Stimulated activated memory B cell treated with anti-CD40 and anti-IgM and Interleukin-4, amounts not matched to agents 10 μg/mL and 1 μg/mL and 100 μg/mL, for 72 hours (primary cell): ENCODE measurements at regions not wholly inside any gene's neighbourhood (a gene's known extent, or its start where the extent isn't known, plus 50 kb on each side); places are given as distances from the start of the nearest gene placed in this dataset.
A peak's percentile ranks its signal among the peaks of the same experiment; 100 is the strongest.

Experiments
- ATAC-seq: fragments of 150-1000 bp; cut with Tn5 transposase; 2 replicates; pipeline ENCODE4 v1.10.0; 2021
- H3K27ac Mint-ChIP-seq: one replicate; pipeline ENCODE4 v1.8.0; 2022; ENCODE audit warnings: mild to moderate bottlenecking, mixed read lengths
- H3K27me3 Mint-ChIP-seq: one replicate; pipeline ENCODE4 v1.8.0; 2022; ENCODE audit warnings: mixed read lengths
- H3K36me3 Mint-ChIP-seq: one replicate; pipeline ENCODE4 v1.8.0; 2022; ENCODE audit warnings: mixed read lengths
- H3K4me1 Mint-ChIP-seq: one replicate; pipeline ENCODE4 v1.8.0; 2022; ENCODE audit warnings: mixed read lengths
- H3K4me3 Mint-ChIP-seq: one replicate; pipeline ENCODE4 v1.8.0; 2022; ENCODE audit warnings: mild to moderate bottlenecking, moderate library complexity, mixed read lengths
- H3K9me3 Mint-ChIP-seq: one replicate; pipeline ENCODE4 v1.8.0; 2022; ENCODE audit warnings: mixed read lengths

- Mint-ChIP-seq H3K4me1 (no peaks in the 10 kb centered on the region), H3K9me3 (no peaks in the 10 kb centered on the region), H3K4me3 (no peak overlapping the region), H3K27ac (no peak overlapping the region), H3K27me3 (no peaks in the 10 kb centered on the region), H3K36me3 (no peaks in the 10 kb centered on the region)
- ATAC-seq: no peak
Measured at GRCh38 chr6:85125526-85125925, 324.4 kb upstream of the NT5E start.

- H3K4me1 Mint-ChIP-seq: no peaks in the 10 kb centered on the region
- no peaks in the 10 kb centered on the region for H3K9me3 Mint-ChIP-seq
- H3K27ac Mint-ChIP-seq: no peak overlapping the region
- H3K27me3 Mint-ChIP-seq: no peaks in the 10 kb centered on the region
- H3K4me3 Mint-ChIP-seq: no peak overlapping the region
- no peak for ATAC-seq
- no peaks in the 10 kb centered on the region for H3K36me3 Mint-ChIP-seq
Measured at GRCh38 chr6:85124472-85125354, 325.2 kb upstream of the NT5E start.

GRCh38 chr6:85121158-85121557 is 328.7 kb upstream of the NT5E start:
- Mint-ChIP-seq H3K9me3 (no peaks in the 10 kb centered on the region), H3K36me3 (no peaks in the 10 kb centered on the region), H3K4me1 (no peaks in the 10 kb centered on the region), H3K27ac (no peak overlapping the region), H3K4me3 (no peak overlapping the region), H3K27me3 (no peaks in the 10 kb centered on the region)
- no peak for ATAC-seq

- Mint-ChIP-seq H3K27ac (no peak overlapping the region), H3K4me1 (no peaks in the 10 kb centered on the region), H3K27me3 (no peaks in the 10 kb centered on the region), H3K4me3 (no peak overlapping the region), H3K9me3 (no peaks in the 10 kb centered on the region), H3K36me3 (no peaks in the 10 kb centered on the region)
- ATAC-seq: no peak
Measured at GRCh38 chr6:85118652-85119235, 331.1 kb upstream of the NT5E start.

GRCh38 chr6:85118233-85118632 is 331.6 kb upstream of the NT5E start:
- Mint-ChIP-seq H3K9me3 (no peaks in the 10 kb centered on the region), H3K27me3 (no peaks in the 10 kb centered on the region), H3K4me1 (no peaks in the 10 kb centered on the region), H3K4me3 (no peak overlapping the region), H3K27ac (no peak overlapping the region), H3K36me3 (no peaks in the 10 kb centered on the region)
- no peak for ATAC-seq

- Mint-ChIP-seq H3K9me3 (no peaks in the 10 kb centered on the region), H3K27ac (no peak overlapping the region), H3K36me3 (no peaks in the 10 kb centered on the region), H3K4me3 (no peak overlapping the region), H3K27me3 (no peaks in the 10 kb centered on the region), H3K4me1 (no peaks in the 10 kb centered on the region)
- no peak for ATAC-seq
Measured at GRCh38 chr6:85116475-85116874, 333.4 kb upstream of the NT5E start.

GRCh38 chr6:85115876-85116275 is 334.0 kb upstream of the NT5E start:
- H3K36me3 Mint-ChIP-seq: no peaks in the 10 kb centered on the region
- no peak overlapping the region for H3K4me3 Mint-ChIP-seq
- ATAC-seq: peak; percentile 55
- H3K27ac Mint-ChIP-seq: no peak overlapping the region
- H3K27me3 Mint-ChIP-seq: no peaks in the 10 kb centered on the region
- no peaks in the 10 kb centered on the region for H3K4me1 Mint-ChIP-seq
- H3K9me3 Mint-ChIP-seq: no peaks in the 10 kb centered on the region

- no peak overlapping the region for H3K27ac Mint-ChIP-seq
- no peaks in the 10 kb centered on the region for H3K9me3 Mint-ChIP-seq
- no peak for ATAC-seq
- H3K27me3 Mint-ChIP-seq: no peaks in the 10 kb centered on the region
- H3K36me3 Mint-ChIP-seq: no peaks in the 10 kb centered on the region
- H3K4me3 Mint-ChIP-seq: no peak overlapping the region
- H3K4me1 Mint-ChIP-seq: no peaks in the 10 kb centered on the region
Measured at GRCh38 chr6:85115376-85115775, 334.5 kb upstream of the NT5E start.

GRCh38 chr6:85114581-85114935 is 335.3 kb upstream of the NT5E start:
- no peaks in the 10 kb centered on the region for H3K9me3 Mint-ChIP-seq
- H3K4me3 Mint-ChIP-seq: no peak overlapping the region
- no peaks in the 10 kb centered on the region for H3K36me3 Mint-ChIP-seq
- no peak overlapping the region for H3K27ac Mint-ChIP-seq
- H3K27me3 Mint-ChIP-seq: no peaks in the 10 kb centered on the region
- no peaks in the 10 kb centered on the region for H3K4me1 Mint-ChIP-seq
- no peak for ATAC-seq

GRCh38 chr6:85113934-85114580 is 335.8 kb upstream of the NT5E start:
- no peaks in the 10 kb centered on the region for H3K27me3 Mint-ChIP-seq
- no peak for ATAC-seq
- H3K4me1 Mint-ChIP-seq: no peaks in the 10 kb centered on the region
- H3K9me3 Mint-ChIP-seq: no peaks in the 10 kb centered on the region
- H3K27ac Mint-ChIP-seq: no peak overlapping the region
- H3K36me3 Mint-ChIP-seq: no peaks in the 10 kb centered on the region
- H3K4me3 Mint-ChIP-seq: no peak overlapping the region

- no peaks in the 10 kb centered on the region for H3K4me1 Mint-ChIP-seq
- H3K9me3 Mint-ChIP-seq: peaks cover 3% of the 10 kb centered on the region
- no peak overlapping the region for H3K27ac Mint-ChIP-seq
- no peak for ATAC-seq
- H3K27me3 Mint-ChIP-seq: no peaks in the 10 kb centered on the region
- no peaks in the 10 kb centered on the region for H3K36me3 Mint-ChIP-seq
- H3K4me3 Mint-ChIP-seq: no peak overlapping the region
Measured at GRCh38 chr6:85112540-85112939, 337.3 kb upstream of the NT5E start.

- ATAC-seq: no peak
- H3K36me3 Mint-ChIP-seq: no peaks in the 10 kb centered on the region
- H3K27ac Mint-ChIP-seq: no peak overlapping the region
- no peaks in the 10 kb centered on the region for H3K27me3 Mint-ChIP-seq
- H3K4me1 Mint-ChIP-seq: no peaks in the 10 kb centered on the region
- no peak overlapping the region for H3K4me3 Mint-ChIP-seq
- peaks cover 4% of the 10 kb centered on the region for H3K9me3 Mint-ChIP-seq
Measured at GRCh38 chr6:85111481-85112011, 338.3 kb upstream of the NT5E start.

- Mint-ChIP-seq H3K36me3 (no peaks in the 10 kb centered on the region), H3K9me3 (peaks cover 6% of the 10 kb centered on the region), H3K4me3 (no peak overlapping the region), H3K27ac (no peak overlapping the region), H3K27me3 (no peaks in the 10 kb centered on the region), H3K4me1 (no peaks in the 10 kb centered on the region)
- no peak for ATAC-seq
Measured at GRCh38 chr6:85110943-85111342, 338.9 kb upstream of the NT5E start.

GRCh38 chr6:85107701-85108100 is 342.2 kb upstream of the NT5E start:
- H3K27ac Mint-ChIP-seq: no peak overlapping the region
- no peak overlapping the region for H3K4me3 Mint-ChIP-seq
- H3K4me1 Mint-ChIP-seq: no peaks in the 10 kb centered on the region
- H3K9me3 Mint-ChIP-seq: peaks cover 15% of the 10 kb centered on the region
- no peaks in the 10 kb centered on the region for H3K27me3 Mint-ChIP-seq
- no peaks in the 10 kb centered on the region for H3K36me3 Mint-ChIP-seq
- no peak for ATAC-seq

- Mint-ChIP-seq H3K36me3 (no peaks in the 10 kb centered on the region), H3K4me1 (no peaks in the 10 kb centered on the region), H3K9me3 (peaks cover 25% of the 10 kb centered on the region), H3K4me3 (no peak overlapping the region), H3K27ac (no peak overlapping the region), H3K27me3 (no peaks in the 10 kb centered on the region)
- no peak for ATAC-seq
Measured at GRCh38 chr6:85096976-85097375, 332.6 kb upstream of the TBX18 start.

- ATAC-seq: no peak
- peaks cover 9% of the 10 kb centered on the region for H3K9me3 Mint-ChIP-seq
- H3K27ac Mint-ChIP-seq: no peak overlapping the region
- H3K27me3 Mint-ChIP-seq: no peaks in the 10 kb centered on the region
- no peak overlapping the region for H3K4me3 Mint-ChIP-seq
- H3K4me1 Mint-ChIP-seq: no peaks in the 10 kb centered on the region
- H3K36me3 Mint-ChIP-seq: no peaks in the 10 kb centered on the region
Measured at GRCh38 chr6:85092226-85092625, 327.8 kb upstream of the TBX18 start.
